ENCODE measurements at regions not wholly inside any gene's neighbourhood (a gene's known extent, or its start where the extent isn't known, plus 50 kb on each side); places are given as distances from the start of the nearest gene placed in this dataset.

DNA sequence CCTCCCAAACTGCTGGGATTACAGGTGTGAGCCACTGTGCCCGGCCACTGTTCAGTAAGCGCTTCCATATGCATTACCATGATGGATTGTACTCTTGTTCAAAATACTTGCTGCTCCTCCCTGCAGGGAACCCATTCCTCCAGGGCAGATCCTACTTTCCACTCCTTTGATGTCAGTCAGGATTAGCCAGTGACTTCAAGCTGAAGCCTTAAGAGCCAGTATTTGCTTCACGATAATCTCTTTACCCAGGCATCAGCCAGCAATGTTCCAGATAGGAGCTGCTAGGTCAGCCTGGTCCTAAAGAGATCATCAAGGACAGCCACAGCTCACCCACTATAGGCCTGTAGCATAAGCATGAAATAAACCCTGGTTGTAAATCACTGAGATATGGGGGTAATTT, 96.5 kb upstream of the UBE2E2 start:
- TF ChIP-seq, protein P1, sequence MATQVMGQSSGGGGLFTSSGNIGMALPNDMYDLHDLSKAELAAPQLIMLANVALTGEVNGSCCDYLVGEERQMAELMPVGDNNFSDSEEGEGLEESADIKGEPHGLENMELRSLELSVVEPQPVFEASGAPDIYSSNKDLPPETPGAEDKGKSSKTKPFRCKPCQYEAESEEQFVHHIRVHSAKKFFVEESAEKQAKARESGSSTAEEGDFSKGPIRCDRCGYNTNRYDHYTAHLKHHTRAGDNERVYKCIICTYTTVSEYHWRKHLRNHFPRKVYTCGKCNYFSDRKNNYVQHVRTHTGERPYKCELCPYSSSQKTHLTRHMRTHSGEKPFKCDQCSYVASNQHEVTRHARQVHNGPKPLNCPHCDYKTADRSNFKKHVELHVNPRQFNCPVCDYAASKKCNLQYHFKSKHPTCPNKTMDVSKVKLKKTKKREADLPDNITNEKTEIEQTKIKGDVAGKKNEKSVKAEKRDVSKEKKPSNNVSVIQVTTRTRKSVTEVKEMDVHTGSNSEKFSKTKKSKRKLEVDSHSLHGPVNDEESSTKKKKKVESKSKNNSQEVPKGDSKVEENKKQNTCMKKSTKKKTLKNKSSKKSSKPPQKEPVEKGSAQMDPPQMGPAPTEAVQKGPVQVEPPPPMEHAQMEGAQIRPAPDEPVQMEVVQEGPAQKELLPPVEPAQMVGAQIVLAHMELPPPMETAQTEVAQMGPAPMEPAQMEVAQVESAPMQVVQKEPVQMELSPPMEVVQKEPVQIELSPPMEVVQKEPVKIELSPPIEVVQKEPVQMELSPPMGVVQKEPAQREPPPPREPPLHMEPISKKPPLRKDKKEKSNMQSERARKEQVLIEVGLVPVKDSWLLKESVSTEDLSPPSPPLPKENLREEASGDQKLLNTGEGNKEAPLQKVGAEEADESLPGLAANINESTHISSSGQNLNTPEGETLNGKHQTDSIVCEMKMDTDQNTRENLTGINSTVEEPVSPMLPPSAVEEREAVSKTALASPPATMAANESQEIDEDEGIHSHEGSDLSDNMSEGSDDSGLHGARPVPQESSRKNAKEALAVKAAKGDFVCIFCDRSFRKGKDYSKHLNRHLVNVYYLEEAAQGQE (IDR thresholded peaks at IDR 0.05; ENCODE audit: insufficient read depth in 1 of 2, low read depth in 2 of 2, low read length in 2 of 2) = no peak
- TF ChIP-seq SIN3A (IDR thresholded peaks at IDR 0.05; ENCODE audit: borderline replicate concordance, insufficient read depth, low read length) (no peak), TAF1 (IDR thresholded peaks at IDR 0.05; ENCODE audit: borderline replicate concordance, insufficient read depth, low read length) (no peak), FOXP2 (optimal IDR thresholded peaks at IDR 0.05; ENCODE audit: borderline replicate concordance, extremely low read depth, extremely low read length, insufficient read depth) (no peak), POLR2AphosphoS5 (IDR thresholded peaks at IDR 0.05; ENCODE audit: low read depth, low read length) (no peak)

DNA sequence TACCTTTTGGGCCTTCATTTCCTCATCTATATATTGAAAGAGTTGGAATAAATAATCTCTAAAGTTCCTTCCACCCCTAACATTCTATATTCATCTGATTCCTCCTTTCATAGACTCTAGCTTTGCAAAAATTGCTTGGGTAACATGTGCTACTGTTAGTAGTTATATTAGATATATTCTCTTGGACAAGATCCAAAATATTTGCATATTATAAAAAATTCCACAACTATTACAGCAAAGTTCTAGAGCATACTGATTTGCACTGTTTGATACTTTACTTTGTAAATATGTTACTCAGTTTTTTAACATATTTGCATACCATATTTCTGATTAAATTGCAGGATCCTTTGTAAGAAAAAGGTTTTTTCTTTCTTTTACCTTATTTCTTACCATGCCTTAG, 95.9 kb upstream of the UBE2E2 start:
- TF ChIP-seq FOXP2 (optimal IDR thresholded peaks at IDR 0.05; ENCODE audit: borderline replicate concordance, extremely low read depth, extremely low read length, insufficient read depth) (no peak), SIN3A (IDR thresholded peaks at IDR 0.05; ENCODE audit: borderline replicate concordance, insufficient read depth, low read length) (no peak)
- TF ChIP-seq, protein P1 (IDR thresholded peaks at IDR 0.05; ENCODE audit: insufficient read depth in 1 of 2, low read depth in 2 of 2, low read length in 2 of 2) = no peak

DNA sequence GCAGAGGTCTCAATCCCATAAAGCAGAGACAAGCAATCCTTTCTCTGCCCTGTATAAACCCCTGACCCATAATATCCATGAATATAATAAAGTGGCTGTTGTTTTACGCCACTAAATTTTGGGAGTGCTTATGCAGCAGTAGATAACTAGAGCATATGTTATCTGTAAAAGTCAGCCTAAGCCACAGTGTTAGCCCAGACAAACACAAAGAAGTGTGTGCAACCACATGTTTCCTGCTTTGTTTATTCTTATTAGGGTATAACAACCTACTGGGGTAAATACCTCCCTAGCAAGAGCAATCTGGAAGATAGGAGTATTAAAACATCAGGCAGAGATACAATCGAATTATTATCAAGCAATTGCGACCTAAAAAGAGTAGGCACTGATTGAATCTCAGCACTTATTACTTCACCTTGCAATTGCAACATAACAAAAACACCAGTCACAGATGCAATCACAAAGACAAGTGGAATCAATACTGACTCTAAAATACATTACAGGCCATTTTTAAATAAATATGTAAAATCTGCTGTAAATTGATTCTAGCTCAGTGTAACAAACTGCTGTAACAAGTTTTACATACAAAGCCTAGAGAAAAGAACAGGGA, 94.6 kb upstream of the UBE2E2 start:
- TF ChIP-seq TAF1 (IDR thresholded peaks at IDR 0.05; ENCODE audit: borderline replicate concordance, insufficient read depth, low read length) (no peak), SIN3A (IDR thresholded peaks at IDR 0.05; ENCODE audit: borderline replicate concordance, insufficient read depth, low read length) (no peak)
- TF ChIP-seq, protein P1 (IDR thresholded peaks at IDR 0.05; ENCODE audit: insufficient read depth in 1 of 2, low read depth in 2 of 2, low read length in 2 of 2) = no peak

DNA sequence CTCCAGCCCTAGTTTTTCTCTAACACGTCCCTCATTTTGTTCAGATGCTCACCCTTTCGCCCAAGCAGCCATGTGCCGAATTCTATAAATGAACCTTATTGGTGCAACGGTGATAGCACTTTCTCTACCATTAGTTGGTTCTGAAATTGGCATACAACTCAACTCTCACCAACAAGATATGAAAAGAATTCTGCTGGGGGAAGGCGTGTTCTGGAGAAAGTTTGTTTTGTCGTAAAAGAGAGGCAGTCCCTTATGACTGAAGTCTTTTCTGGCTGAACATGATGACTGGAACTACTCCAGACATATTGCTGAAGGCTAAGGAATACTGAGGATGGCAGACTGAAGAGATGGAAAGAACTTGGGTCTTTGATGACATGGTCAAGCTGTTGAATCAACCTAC, 91.8 kb upstream of the UBE2E2 start:
- TF ChIP-seq TAF1 (IDR thresholded peaks at IDR 0.05; ENCODE audit: borderline replicate concordance, insufficient read depth, low read length) (no peak), POLR2AphosphoS5 (IDR thresholded peaks at IDR 0.05; ENCODE audit: low read depth, low read length) (no peak), FOXP2 (optimal IDR thresholded peaks at IDR 0.05; ENCODE audit: borderline replicate concordance, extremely low read depth, extremely low read length, insufficient read depth) (no peak), SIN3A (IDR thresholded peaks at IDR 0.05; ENCODE audit: borderline replicate concordance, insufficient read depth, low read length) (no peak)
- TF ChIP-seq, protein P1 (IDR thresholded peaks at IDR 0.05; ENCODE audit: insufficient read depth in 1 of 2, low read depth in 2 of 2, low read length in 2 of 2) = no peak

DNA sequence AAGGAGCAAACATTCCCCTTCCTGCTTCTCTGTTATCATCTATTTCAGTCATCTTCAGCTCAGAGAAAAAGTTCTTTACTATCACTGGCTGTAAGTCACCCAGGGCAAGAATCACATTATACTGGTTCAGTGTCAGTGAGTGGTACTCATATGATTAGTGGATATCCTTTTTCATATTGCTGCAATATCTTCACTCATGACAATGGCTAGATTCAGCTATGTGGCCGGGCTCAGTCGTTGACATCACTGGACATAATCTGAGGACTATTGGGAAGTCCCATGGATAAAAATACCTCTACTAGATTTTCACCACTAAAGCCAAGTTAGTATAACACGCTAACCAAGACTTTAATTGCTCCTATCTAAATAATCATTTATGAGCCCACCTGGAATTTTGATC, 91.3 kb upstream of the UBE2E2 start:
- TF ChIP-seq TAF1 (IDR thresholded peaks at IDR 0.05; ENCODE audit: borderline replicate concordance, insufficient read depth, low read length) (no peak), SIN3A (IDR thresholded peaks at IDR 0.05; ENCODE audit: borderline replicate concordance, insufficient read depth, low read length) (no peak), FOXP2 (optimal IDR thresholded peaks at IDR 0.05; ENCODE audit: borderline replicate concordance, extremely low read depth, extremely low read length, insufficient read depth) (no peak), POLR2AphosphoS5 (IDR thresholded peaks at IDR 0.05; ENCODE audit: low read depth, low read length) (no peak)
- TF ChIP-seq, protein P1 (IDR thresholded peaks at IDR 0.05; ENCODE audit: insufficient read depth in 1 of 2, low read depth in 2 of 2, low read length in 2 of 2) = no peak
